ENCODE measurements at regions not wholly inside any gene's neighbourhood (a gene's known extent, or its start where the extent isn't known, plus 50 kb on each side); places are given as distances from the start of the nearest gene placed in this dataset.

DNA sequence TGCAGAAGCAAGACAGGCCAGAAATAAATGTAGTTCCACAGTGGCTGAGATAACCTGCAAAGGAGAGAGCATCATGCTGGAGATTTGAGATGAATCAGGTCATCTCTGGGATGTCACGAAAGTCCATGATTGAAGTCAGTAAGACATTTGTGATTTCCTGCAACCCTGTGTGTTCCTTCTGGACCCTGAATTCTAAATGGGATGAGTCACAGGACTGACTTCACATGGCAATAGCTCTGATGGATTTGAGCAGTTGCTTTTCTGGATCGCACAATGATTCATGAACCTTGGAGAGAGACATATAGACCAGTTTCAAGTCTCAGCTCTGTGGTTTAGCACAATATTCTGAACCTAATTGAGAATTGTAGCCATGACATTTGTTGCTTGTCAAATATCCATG lies 102.9 kb downstream of the TSN start:
- H3K4me3 ChIP-seq (ENCODE audit: low read depth, low read length) = no peak overlapping the region
- no peak for TF ChIP-seq CTCF (IDR thresholded peaks at IDR 0.05; ENCODE audit: insufficient read depth in 1 of 2, low read depth in 1 of 2, low read length in 1 of 2, severe bottlenecking in 1 of 2, unreplicated experiment in 1 of 2)
- POLR2A ChIA-PET = no interaction called here
- no TSS peak for BruUV-seq (replicated peaks)
- no peak for DNase-seq
- H3K4me1 ChIP-seq = peaks cover 14% of the 10 kb centered on the region
- Mint-ChIP-seq H3K9me3 (ENCODE audit: unreplicated experiment) (peaks cover 38% of the 10 kb centered on the region), H3K27me3 (ENCODE audit: insufficient read depth, unreplicated experiment) (peaks cover 6% of the 10 kb centered on the region), H3K27ac (ENCODE audit: unreplicated experiment) (no peak overlapping the region), H3K4me3 (ENCODE audit: unreplicated experiment) (no peak overlapping the region), H3K4me1 (ENCODE audit: low read depth, unreplicated experiment) (peaks cover 20% of the 10 kb centered on the region), H3K36me3 (ENCODE audit: insufficient read depth, unreplicated experiment) (no peaks in the 10 kb centered on the region)
- peaks cover 15% of the 10 kb centered on the region; the same call in 1 of the 2 replicates for H3K9me3 ChIP-seq
- CTCF ChIA-PET = no interaction called here
- intact Hi-C loops (cut with micrococcal nuclease; ENCODE audit: unreplicated experiment) = no loop called here
- no peaks in the 10 kb centered on the region for H3K27me3 ChIP-seq (replicated peaks; ENCODE audit: control insufficient read depth, insufficient read depth, low read length)
- H3K36me3 ChIP-seq (ENCODE audit: control insufficient read depth, insufficient read depth, low read length) = no peaks in the 10 kb centered on the region

DNA sequence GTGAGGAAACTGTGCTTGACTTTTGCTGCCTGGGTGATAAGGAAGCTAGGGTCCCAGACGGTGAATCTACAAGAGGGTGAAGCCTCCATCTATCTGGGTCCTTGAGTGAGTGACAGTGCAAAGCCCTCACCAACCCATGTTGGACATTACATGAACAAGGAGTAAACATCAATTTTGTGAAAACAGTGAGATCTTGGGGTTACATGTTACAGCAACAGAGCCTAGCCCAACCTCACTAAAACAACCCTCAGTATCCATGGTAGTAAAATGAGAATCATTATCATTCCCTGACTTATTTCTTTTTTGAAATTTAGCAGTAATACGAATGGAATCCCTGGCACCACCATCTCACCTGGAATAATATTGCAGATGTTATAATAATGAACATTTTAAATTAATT lies 103.4 kb downstream of the TSN start:
- ChIA-PET CTCF (no interaction called here), POLR2A (no interaction called here)
- peaks cover 14% of the 10 kb centered on the region for H3K4me1 ChIP-seq
- peaks cover 38% of the 10 kb centered on the region for H3K9me3 Mint-ChIP-seq (ENCODE audit: unreplicated experiment)
- H3K4me3 Mint-ChIP-seq (ENCODE audit: unreplicated experiment) = no peak overlapping the region
- no peaks in the 10 kb centered on the region for H3K27me3 ChIP-seq (replicated peaks; ENCODE audit: control insufficient read depth, insufficient read depth, low read length)
- no peak overlapping the region for H3K4me3 ChIP-seq (ENCODE audit: low read depth, low read length)
- BruUV-seq (replicated peaks) = no TSS peak
- H3K36me3 Mint-ChIP-seq (ENCODE audit: insufficient read depth, unreplicated experiment) = no peaks in the 10 kb centered on the region
- H3K27me3 Mint-ChIP-seq (ENCODE audit: insufficient read depth, unreplicated experiment) = peaks cover 8% of the 10 kb centered on the region
- TF ChIP-seq CTCF (IDR thresholded peaks at IDR 0.05; ENCODE audit: insufficient read depth in 1 of 2, low read depth in 1 of 2, low read length in 1 of 2, severe bottlenecking in 1 of 2, unreplicated experiment in 1 of 2) = no peak
- H3K4me1 Mint-ChIP-seq (ENCODE audit: low read depth, unreplicated experiment) = peaks cover 20% of the 10 kb centered on the region
- no peak overlapping the region for H3K27ac Mint-ChIP-seq (ENCODE audit: unreplicated experiment)
- H3K36me3 ChIP-seq (ENCODE audit: control insufficient read depth, insufficient read depth, low read length) = no peaks in the 10 kb centered on the region
- intact Hi-C loops (cut with micrococcal nuclease; ENCODE audit: unreplicated experiment) = no loop called here
- H3K9me3 ChIP-seq = peaks cover 17% of the 10 kb centered on the region; the same call in 1 of the 2 replicates
- no peak for DNase-seq

DNA sequence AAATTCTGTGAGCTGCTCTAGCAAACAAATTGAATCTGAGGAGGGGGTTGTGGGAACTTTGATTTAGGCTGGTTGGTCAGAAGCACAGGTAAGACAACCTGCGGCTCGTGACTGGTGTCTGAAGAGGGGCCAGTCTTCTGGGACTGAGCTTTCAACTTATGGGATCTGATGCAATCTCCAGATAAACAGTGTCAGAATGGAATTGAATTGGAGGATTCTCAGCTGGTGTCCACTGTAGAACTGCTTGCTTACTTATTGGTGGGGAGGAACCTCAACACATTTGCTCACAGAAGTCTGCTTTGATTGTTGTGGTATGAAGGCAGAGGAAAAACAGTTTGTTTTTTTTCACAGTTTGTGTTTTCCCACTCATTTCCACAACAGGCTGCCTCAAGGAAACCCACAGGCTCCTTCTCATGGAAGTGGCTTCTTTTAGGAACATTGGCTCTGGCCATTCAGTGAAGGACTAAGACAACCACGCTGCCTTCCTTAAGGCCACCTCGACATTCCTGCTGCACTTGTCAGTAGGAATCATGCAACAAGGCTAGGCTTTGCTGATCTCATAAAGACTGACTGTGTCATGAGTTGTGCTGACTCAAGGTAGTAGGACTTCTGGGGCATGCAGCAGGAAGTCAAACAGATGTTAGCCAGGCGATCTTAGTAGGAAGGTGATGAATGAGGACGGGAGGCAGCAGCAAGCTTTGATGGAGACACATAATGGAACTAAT lies 104.7 kb downstream of the TSN start:
- no peak for DNase-seq
- ChIA-PET POLR2A (no interaction called here), CTCF (no interaction called here)
- Histone ChIP-seq H3K4me3 (ENCODE audit: low read depth, low read length) (no peak overlapping the region), H3K9me3 (peaks cover 10% of the 10 kb centered on the region; the same call in 1 of the 2 replicates), H3K4me1 (peaks cover 14% of the 10 kb centered on the region), H3K27me3 (replicated peaks; ENCODE audit: control insufficient read depth, insufficient read depth, low read length) (no peaks in the 10 kb centered on the region), H3K36me3 (ENCODE audit: control insufficient read depth, insufficient read depth, low read length) (no peaks in the 10 kb centered on the region)
- TF ChIP-seq CTCF (IDR thresholded peaks at IDR 0.05; ENCODE audit: insufficient read depth in 1 of 2, low read depth in 1 of 2, low read length in 1 of 2, severe bottlenecking in 1 of 2, unreplicated experiment in 1 of 2) = no peak
- peaks cover 20% of the 10 kb centered on the region for H3K4me1 Mint-ChIP-seq (ENCODE audit: low read depth, unreplicated experiment)
- intact Hi-C loops (cut with micrococcal nuclease; ENCODE audit: unreplicated experiment) = no loop called here
- no TSS peak for BruUV-seq (replicated peaks)
- no peaks in the 10 kb centered on the region for H3K36me3 Mint-ChIP-seq (ENCODE audit: insufficient read depth, unreplicated experiment)
- peaks cover 5% of the 10 kb centered on the region for H3K27me3 Mint-ChIP-seq (ENCODE audit: insufficient read depth, unreplicated experiment)
- H3K27ac Mint-ChIP-seq (ENCODE audit: unreplicated experiment) = no peak overlapping the region
- no peak overlapping the region for H3K4me3 Mint-ChIP-seq (ENCODE audit: unreplicated experiment)
- H3K9me3 Mint-ChIP-seq (ENCODE audit: unreplicated experiment) = peaks cover 37% of the 10 kb centered on the region
